Fibroblast of villous mesenchyme (primary cell): ENCODE measurements at regions not wholly inside any gene's neighbourhood (a gene's known extent, or its start where the extent isn't known, plus 50 kb on each side); places are given as distances from the start of the nearest gene placed in this dataset.

Experiments
- DNase-seq: peaks from one replicate; pipeline ENCODE4 v3.0.0-alpha.2; 2010; ENCODE audit warnings: low read depth
- H3K4me3 ChIP-seq: 2 replicates; pipeline ENCODE4 v1.5.1; 2011; ENCODE audit warnings: low read depth, mild to moderate bottlenecking, low read length
- TF ChIP-seq, protein P1 (sequence below): IDR thresholded peaks from 2 replicates; pipeline ENCODE4 v1.5.1; 2012; ENCODE audit warnings: low read depth, mild to moderate bottlenecking, low read length; ENCODE audit not compliant: insufficient read depth

DNA sequence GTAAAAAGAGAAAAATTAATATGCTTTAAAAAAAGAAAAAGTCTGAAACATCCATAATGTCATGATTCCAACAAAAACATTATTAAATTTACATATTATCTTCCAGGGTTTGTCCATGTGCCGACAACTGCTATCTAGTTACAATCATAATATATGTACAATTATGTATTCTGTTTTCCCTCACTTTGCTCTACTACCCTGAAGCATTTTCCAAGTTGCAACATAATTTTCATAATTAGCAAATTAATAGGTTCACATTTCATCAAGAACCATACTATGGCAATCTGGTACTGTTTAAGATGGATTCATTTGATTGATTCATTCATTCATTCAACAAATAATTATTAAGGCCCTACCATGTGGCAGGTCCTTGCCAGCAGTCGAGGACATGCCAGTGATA lies 128.9 kb upstream of the LEF1 start:
- TF ChIP-seq, protein P1, sequence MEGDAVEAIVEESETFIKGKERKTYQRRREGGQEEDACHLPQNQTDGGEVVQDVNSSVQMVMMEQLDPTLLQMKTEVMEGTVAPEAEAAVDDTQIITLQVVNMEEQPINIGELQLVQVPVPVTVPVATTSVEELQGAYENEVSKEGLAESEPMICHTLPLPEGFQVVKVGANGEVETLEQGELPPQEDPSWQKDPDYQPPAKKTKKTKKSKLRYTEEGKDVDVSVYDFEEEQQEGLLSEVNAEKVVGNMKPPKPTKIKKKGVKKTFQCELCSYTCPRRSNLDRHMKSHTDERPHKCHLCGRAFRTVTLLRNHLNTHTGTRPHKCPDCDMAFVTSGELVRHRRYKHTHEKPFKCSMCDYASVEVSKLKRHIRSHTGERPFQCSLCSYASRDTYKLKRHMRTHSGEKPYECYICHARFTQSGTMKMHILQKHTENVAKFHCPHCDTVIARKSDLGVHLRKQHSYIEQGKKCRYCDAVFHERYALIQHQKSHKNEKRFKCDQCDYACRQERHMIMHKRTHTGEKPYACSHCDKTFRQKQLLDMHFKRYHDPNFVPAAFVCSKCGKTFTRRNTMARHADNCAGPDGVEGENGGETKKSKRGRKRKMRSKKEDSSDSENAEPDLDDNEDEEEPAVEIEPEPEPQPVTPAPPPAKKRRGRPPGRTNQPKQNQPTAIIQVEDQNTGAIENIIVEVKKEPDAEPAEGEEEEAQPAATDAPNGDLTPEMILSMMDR, result no peak
- DNase-seq, result no peak
- H3K4me3 ChIP-seq, result no peak overlapping the region

- TF ChIP-seq, protein P1, result no peak
- no peak for DNase-seq
- no peak overlapping the region for H3K4me3 ChIP-seq
These were observed 123.5 kb upstream of the LEF1 start for GRCh38 chr4:108292229-108292628.

DNA sequence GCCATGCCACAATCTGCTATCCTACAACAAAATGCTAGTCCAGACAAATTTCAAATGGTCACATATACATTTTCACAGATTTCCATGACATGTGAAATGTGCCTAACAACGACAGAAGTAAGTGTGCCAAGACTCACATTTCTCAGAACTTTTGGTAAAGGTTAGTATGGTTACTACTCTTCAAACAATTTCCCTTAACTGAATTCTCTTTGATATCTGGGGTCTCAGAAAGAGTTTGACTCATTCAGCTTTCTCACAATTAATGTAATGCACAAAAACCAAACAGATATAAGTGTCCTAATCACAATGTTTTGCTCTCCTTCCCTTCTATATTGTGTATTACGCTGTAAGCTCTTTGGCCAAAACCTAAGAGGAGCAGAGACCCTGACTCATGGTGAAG lies 122.4 kb upstream of the LEF1 start:
- DNase-seq, result no peak
- TF ChIP-seq, protein P1, result no peak
- no peak overlapping the region for H3K4me3 ChIP-seq

- TF ChIP-seq, protein P1, result no peak
- H3K4me3 ChIP-seq, result no peak overlapping the region
- no peak for DNase-seq
These were observed 119.2 kb upstream of the LEF1 start for GRCh38 chr4:108287834-108288413.

GRCh38 chr4:108280072-108280471 lies 111.3 kb upstream of the LEF1 start:
- no peak overlapping the region for H3K4me3 ChIP-seq
- TF ChIP-seq, protein P1, result no peak
- DNase-seq, result no peak

DNA sequence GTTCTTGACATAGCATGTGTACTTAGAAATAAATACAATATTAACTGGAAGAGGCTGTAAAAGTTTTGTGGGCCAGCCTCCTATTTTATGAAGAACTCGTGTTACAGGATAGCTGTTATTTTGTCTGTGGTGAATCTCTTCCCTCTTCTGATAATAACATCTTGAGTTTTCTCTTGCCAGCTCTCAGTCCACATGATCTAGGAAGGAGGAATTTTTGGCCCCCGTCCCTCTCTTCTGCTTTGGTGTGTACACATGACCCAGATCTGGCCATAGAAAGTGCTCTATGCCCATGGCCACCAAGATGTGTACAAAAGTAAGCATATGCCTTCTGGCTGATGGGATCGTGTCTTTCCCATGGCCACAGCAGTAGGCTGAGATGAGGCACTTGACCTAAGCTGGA lies 108.0 kb upstream of the LEF1 start:
- DNase-seq, result no peak
- no peak overlapping the region for H3K4me3 ChIP-seq
- TF ChIP-seq, protein P1, result no peak

DNA sequence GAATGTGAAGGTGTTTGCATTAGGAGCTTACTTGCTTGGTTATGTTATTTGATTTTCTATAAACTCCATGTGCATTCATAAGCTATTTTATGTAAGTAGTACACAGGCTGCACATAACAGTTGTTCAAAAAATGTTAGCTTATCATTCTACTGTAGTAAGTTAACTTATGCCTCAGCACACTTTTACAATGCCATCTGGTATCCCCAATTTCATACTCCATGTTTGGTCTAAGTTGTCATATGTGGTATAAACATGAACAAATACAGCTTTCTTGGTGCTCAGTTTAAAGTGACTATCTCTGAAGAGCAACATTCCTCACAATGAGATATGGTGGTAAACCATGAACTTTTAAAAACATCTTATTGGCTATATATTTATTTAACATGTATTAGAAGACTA lies 104.3 kb upstream of the LEF1 start:
- TF ChIP-seq, protein P1, result no peak
- no peak for DNase-seq
- H3K4me3 ChIP-seq, result no peak overlapping the region
